ENCODE measurements at regions not wholly inside any gene's neighbourhood (a gene's known extent, or its start where the extent isn't known, plus 50 kb on each side); places are given as distances from the start of the nearest gene placed in this dataset.

GRCh38 chr12:86838711-86839110 is 582.5 kb upstream of the MGAT4C start:
- H3K4me3 ChIP-seq (ENCODE audit: control insufficient read depth in 1 of 7, extremely low read depth in 1 of 7, insufficient read depth in 4 of 7, low read depth in 2 of 7, low read length in 6 of 7) = no peak overlapping the region
- 63% methylated on average over 3 of the region's 4 CpGs for WGBS (ENCODE audit: insufficient coverage)
- CTCF ChIA-PET = interaction anchor here (0.9 kb wide), 1 partner anchor 16 kb away, joined by 3 read pairs; no protein-coding TSS in a partner anchor
- no peak for DNase-seq
- POLR2A ChIA-PET = no interaction called here
- H3K9me3 ChIP-seq (ENCODE audit: control extremely low read depth in 1 of 5, control insufficient read depth in 4 of 5, insufficient read depth in 2 of 5, low read depth in 1 of 5, low read length in 4 of 5) = no peaks in the 10 kb centered on the region
- no peak overlapping the region for H3K27ac ChIP-seq (ENCODE audit: insufficient read depth in 1 of 2, low read depth in 1 of 2, low read length in 2 of 2, poor library complexity in 1 of 2, severe bottlenecking in 2 of 2)
- no peaks in the 10 kb centered on the region for H3K36me3 ChIP-seq (ENCODE audit: control insufficient read depth in 4 of 4, insufficient read depth in 4 of 4, low read length in 3 of 4)
- no peaks in the 10 kb centered on the region for H3K27me3 ChIP-seq (replicated peaks in 2 of 5; ENCODE audit: control insufficient read depth in 4 of 5, insufficient read depth in 5 of 5, low read length in 4 of 5)
- H3K4me1 ChIP-seq (ENCODE audit: control extremely low read depth in 1 of 4, control insufficient read depth in 4 of 4, insufficient read depth in 4 of 4, low read length in 3 of 4) = no peaks in the 10 kb centered on the region

GRCh38 chr12:86838260-86838659 is 582.1 kb upstream of the MGAT4C start:
- ChIA-PET CTCF (interaction anchor here (0.9 kb wide), 1 partner anchor 17 kb away, joined by 3 read pairs; no protein-coding TSS in a partner anchor), POLR2A (no interaction called here)
- Histone ChIP-seq H3K4me1 (ENCODE audit: control extremely low read depth in 1 of 4, control insufficient read depth in 4 of 4, insufficient read depth in 4 of 4, low read length in 3 of 4) (no peaks in the 10 kb centered on the region), H3K36me3 (ENCODE audit: control insufficient read depth in 4 of 4, insufficient read depth in 4 of 4, low read length in 3 of 4) (no peaks in the 10 kb centered on the region), H3K27me3 (replicated peaks in 2 of 5; ENCODE audit: control insufficient read depth in 4 of 5, insufficient read depth in 5 of 5, low read length in 4 of 5) (no peaks in the 10 kb centered on the region), H3K4me3 (ENCODE audit: control insufficient read depth in 1 of 7, extremely low read depth in 1 of 7, insufficient read depth in 4 of 7, low read depth in 2 of 7, low read length in 6 of 7) (no peak overlapping the region), H3K9me3 (ENCODE audit: control extremely low read depth in 1 of 5, control insufficient read depth in 4 of 5, insufficient read depth in 2 of 5, low read depth in 1 of 5, low read length in 4 of 5) (no peaks in the 10 kb centered on the region), H3K27ac (ENCODE audit: insufficient read depth in 1 of 2, low read depth in 1 of 2, low read length in 2 of 2, poor library complexity in 1 of 2, severe bottlenecking in 2 of 2) (no peak overlapping the region)
- WGBS (ENCODE audit: insufficient coverage) = no CpG with 5 or more reads among the region's 1 CpG
- no peak for DNase-seq

- Histone ChIP-seq H3K27ac (ENCODE audit: insufficient read depth in 1 of 2, low read depth in 1 of 2, low read length in 2 of 2, poor library complexity in 1 of 2, severe bottlenecking in 2 of 2) (no peak overlapping the region), H3K4me1 (ENCODE audit: control extremely low read depth in 1 of 4, control insufficient read depth in 4 of 4, insufficient read depth in 4 of 4, low read length in 3 of 4) (no peaks in the 10 kb centered on the region), H3K27me3 (replicated peaks in 2 of 5; ENCODE audit: control insufficient read depth in 4 of 5, insufficient read depth in 5 of 5, low read length in 4 of 5) (no peaks in the 10 kb centered on the region), H3K36me3 (ENCODE audit: control insufficient read depth in 4 of 4, insufficient read depth in 4 of 4, low read length in 3 of 4) (no peaks in the 10 kb centered on the region), H3K9me3 (ENCODE audit: control extremely low read depth in 1 of 5, control insufficient read depth in 4 of 5, insufficient read depth in 2 of 5, low read depth in 1 of 5, low read length in 4 of 5) (no peaks in the 10 kb centered on the region), H3K4me3 (ENCODE audit: control insufficient read depth in 1 of 7, extremely low read depth in 1 of 7, insufficient read depth in 4 of 7, low read depth in 2 of 7, low read length in 6 of 7) (no peak overlapping the region)
- ChIA-PET POLR2A (no interaction called here), CTCF (no interaction called here)
- no CpG with 5 or more reads among the region's 1 CpG for WGBS (ENCODE audit: insufficient coverage)
- no peak for DNase-seq
These were observed 581.1 kb upstream of the MGAT4C start for GRCh38 chr12:86837246-86837645.

GRCh38 chr12:86834217-86834616 is 578.0 kb upstream of the MGAT4C start:
- Histone ChIP-seq H3K4me1 (ENCODE audit: control extremely low read depth in 1 of 4, control insufficient read depth in 4 of 4, insufficient read depth in 4 of 4, low read length in 3 of 4) (no peaks in the 10 kb centered on the region), H3K27ac (ENCODE audit: insufficient read depth in 1 of 2, low read depth in 1 of 2, low read length in 2 of 2, poor library complexity in 1 of 2, severe bottlenecking in 2 of 2) (no peak overlapping the region), H3K27me3 (replicated peaks in 2 of 5; ENCODE audit: control insufficient read depth in 4 of 5, insufficient read depth in 5 of 5, low read length in 4 of 5) (no peaks in the 10 kb centered on the region), H3K36me3 (ENCODE audit: control insufficient read depth in 4 of 4, insufficient read depth in 4 of 4, low read length in 3 of 4) (no peaks in the 10 kb centered on the region), H3K9me3 (ENCODE audit: control extremely low read depth in 1 of 5, control insufficient read depth in 4 of 5, insufficient read depth in 2 of 5, low read depth in 1 of 5, low read length in 4 of 5) (no peaks in the 10 kb centered on the region), H3K4me3 (ENCODE audit: control insufficient read depth in 1 of 7, extremely low read depth in 1 of 7, insufficient read depth in 4 of 7, low read depth in 2 of 7, low read length in 6 of 7) (no peak overlapping the region)
- WGBS (ENCODE audit: insufficient coverage) = no CpG with 5 or more reads among the region's 1 CpG
- no peak for DNase-seq
- ChIA-PET POLR2A (no interaction called here), CTCF (no interaction called here)

- Histone ChIP-seq H3K27me3 (replicated peaks in 2 of 5; ENCODE audit: control insufficient read depth in 4 of 5, insufficient read depth in 5 of 5, low read length in 4 of 5) (no peaks in the 10 kb centered on the region), H3K36me3 (ENCODE audit: control insufficient read depth in 4 of 4, insufficient read depth in 4 of 4, low read length in 3 of 4) (no peaks in the 10 kb centered on the region), H3K27ac (ENCODE audit: insufficient read depth in 1 of 2, low read depth in 1 of 2, low read length in 2 of 2, poor library complexity in 1 of 2, severe bottlenecking in 2 of 2) (no peak overlapping the region), H3K9me3 (ENCODE audit: control extremely low read depth in 1 of 5, control insufficient read depth in 4 of 5, insufficient read depth in 2 of 5, low read depth in 1 of 5, low read length in 4 of 5) (no peaks in the 10 kb centered on the region), H3K4me1 (ENCODE audit: control extremely low read depth in 1 of 4, control insufficient read depth in 4 of 4, insufficient read depth in 4 of 4, low read length in 3 of 4) (no peaks in the 10 kb centered on the region), H3K4me3 (ENCODE audit: control insufficient read depth in 1 of 7, extremely low read depth in 1 of 7, insufficient read depth in 4 of 7, low read depth in 2 of 7, low read length in 6 of 7) (no peak overlapping the region)
- POLR2A ChIA-PET = no interaction called here
- WGBS (ENCODE audit: insufficient coverage) = no CpG with 5 or more reads among the region's 2 CpGs
- no peak for DNase-seq
- CTCF ChIA-PET = no interaction called here
These were observed 571.2 kb upstream of the MGAT4C start for GRCh38 chr12:86827409-86827808.

GRCh38 chr12:86826051-86826450 is 569.9 kb upstream of the MGAT4C start:
- H3K36me3 ChIP-seq (ENCODE audit: control insufficient read depth in 4 of 4, insufficient read depth in 4 of 4, low read length in 3 of 4) = no peaks in the 10 kb centered on the region
- ChIA-PET POLR2A (no interaction called here), CTCF (no interaction called here)
- H3K4me3 ChIP-seq (ENCODE audit: control insufficient read depth in 1 of 7, extremely low read depth in 1 of 7, insufficient read depth in 4 of 7, low read depth in 2 of 7, low read length in 6 of 7) = no peak overlapping the region
- no peaks in the 10 kb centered on the region for H3K9me3 ChIP-seq (ENCODE audit: control extremely low read depth in 1 of 5, control insufficient read depth in 4 of 5, insufficient read depth in 2 of 5, low read depth in 1 of 5, low read length in 4 of 5)
- no peak for DNase-seq
- no peaks in the 10 kb centered on the region for H3K4me1 ChIP-seq (ENCODE audit: control extremely low read depth in 1 of 4, control insufficient read depth in 4 of 4, insufficient read depth in 4 of 4, low read length in 3 of 4)
- no peaks in the 10 kb centered on the region for H3K27me3 ChIP-seq (replicated peaks in 2 of 5; ENCODE audit: control insufficient read depth in 4 of 5, insufficient read depth in 5 of 5, low read length in 4 of 5)
- whole genome bisulfite sequencing (ENCODE audit: insufficient coverage) = 80% methylated on average over 2 of the region's 2 CpGs
- H3K27ac ChIP-seq (ENCODE audit: insufficient read depth in 1 of 2, low read depth in 1 of 2, low read length in 2 of 2, poor library complexity in 1 of 2, severe bottlenecking in 2 of 2) = no peak overlapping the region

GRCh38 chr12:86801439-86801838 is 545.2 kb upstream of the MGAT4C start:
- CTCF ChIA-PET = no interaction called here
- POLR2A ChIA-PET = no interaction called here
- WGBS (ENCODE audit: insufficient coverage) = no CpG with 5 or more reads among the region's 1 CpG

More at GRCh38 chr12:86801439-86801838, 545.2 kb upstream of the MGAT4C start:
- no peaks in the 10 kb centered on the region for H3K36me3 ChIP-seq (ENCODE audit: control insufficient read depth in 4 of 4, insufficient read depth in 4 of 4, low read length in 3 of 4)
- no peaks in the 10 kb centered on the region for H3K9me3 ChIP-seq (ENCODE audit: control extremely low read depth in 1 of 5, control insufficient read depth in 4 of 5, insufficient read depth in 2 of 5, low read depth in 1 of 5, low read length in 4 of 5)
- no peaks in the 10 kb centered on the region for H3K4me1 ChIP-seq (ENCODE audit: control extremely low read depth in 1 of 4, control insufficient read depth in 4 of 4, insufficient read depth in 4 of 4, low read length in 3 of 4)
- H3K4me3 ChIP-seq (ENCODE audit: control insufficient read depth in 1 of 7, extremely low read depth in 1 of 7, insufficient read depth in 4 of 7, low read depth in 2 of 7, low read length in 6 of 7) = no peak overlapping the region
- H3K27me3 ChIP-seq (replicated peaks in 2 of 5; ENCODE audit: control insufficient read depth in 4 of 5, insufficient read depth in 5 of 5, low read length in 4 of 5) = no peaks in the 10 kb centered on the region
- H3K27ac ChIP-seq (ENCODE audit: insufficient read depth in 1 of 2, low read depth in 1 of 2, low read length in 2 of 2, poor library complexity in 1 of 2, severe bottlenecking in 2 of 2) = no peak overlapping the region
- DNase-seq = no peak

Measured in common myeloid progenitor, CD34-positive (primary cell).